ENCODE measurements at regions not wholly inside any gene's neighbourhood (a gene's known extent, or its start where the extent isn't known, plus 50 kb on each side); places are given as distances from the start of the nearest gene placed in this dataset.

- TF ChIP-seq CTCF (IDR thresholded peaks at IDR 0.05; ENCODE audit: low read depth, low read length, missing input control) (no peak), MAX (IDR thresholded peaks at IDR 0.05) (no peak), REST (IDR thresholded peaks at IDR 0.05) (no peak), TAF1 (conservative IDR thresholded peaks at IDR 0.05) (no peak), ATF3 (IDR thresholded peaks at IDR 0.05) (no peak), YY1 (IDR thresholded peaks at IDR 0.05) (no peak)
Observed at GRCh38 chr3:80308637-80309036, 540.8 kb upstream of the ROBO1 start.
